OCI-LY7 (cell line): ENCODE measurements at regions not wholly inside any gene's neighbourhood (a gene's known extent, or its start where the extent isn't known, plus 50 kb on each side); places are given as distances from the start of the nearest gene placed in this dataset.

ENCODE experiments used
- BruUV-seq: library from RNA; stranded (reverse); fragments of 400-500 nt; replicated peaks from 2 replicates; lab custom pipeline; 2021; lab: Mats Ljungman, UMichigan
- CTCF ChIA-PET: fragments of 300-600 bp; sonication (Branson Sonifier 250); formaldehyde crosslinking; loops from one replicate; lab custom pipeline; 2022; ENCODE audit warnings: antibody characterized with exemption; ENCODE audit not compliant: unreplicated experiment; lab: Charles Lee
- POLR2A ChIA-PET: fragments of 300-600 bp; sonication (Branson Sonifier 250); formaldehyde crosslinking; loops from one replicate; lab custom pipeline; 2022; ENCODE audit warnings: antibody characterized with exemption; lab: Charles Lee
- DNase-seq: peaks from one replicate; pipeline ENCODE4 v3.0.0-alpha.2; 2015; ENCODE audit warnings: low spot score
- H2AFZ ChIP-seq: fragments of 200-600 bp; sonication (generic), shearing (Covaris generic); 2 replicates; pipeline ENCODE4 v1.6.1; 2014; ENCODE audit warnings: mild to moderate bottlenecking, antibody characterized with exemption, low read length, moderate library complexity
- H3K27ac ChIP-seq: fragments of 200-600 bp; sonication (generic); 2 replicates; pipeline ENCODE4 v1.5.1; 2014; ENCODE audit warnings: mixed run types, low read depth, mild to moderate bottlenecking, moderate library complexity, low read length, inconsistent platforms; ENCODE audit not compliant: poor library complexity, severe bottlenecking
- H3K36me3 ChIP-seq: fragments of 200-600 bp; sonication (generic); 2 replicates; pipeline ENCODE4 v1.6.1; 2014; ENCODE audit warnings: mild to moderate bottlenecking, antibody characterized with exemption, low read length, moderate library complexity, mixed read lengths; ENCODE audit not compliant: insufficient read depth
- H3K4me1 ChIP-seq: fragments of 200-600 bp; sonication (generic); 2 replicates; pipeline ENCODE4 v1.5.1; 2014; ENCODE audit warnings: mild to moderate bottlenecking, low read length; ENCODE audit not compliant: insufficient read depth, poor library complexity, severe bottlenecking
- H3K4me2 ChIP-seq: fragments of 200-600 bp; sonication (generic); 2 replicates; pipeline ENCODE4 v1.6.1; 2014; ENCODE audit warnings: mild to moderate bottlenecking, low read length
- H3K4me3 ChIP-seq: fragments of 200-600 bp; sonication (generic); 2 replicates; pipeline ENCODE4 v1.5.1; 2014; ENCODE audit warnings: mild to moderate bottlenecking, low read depth, low read length; ENCODE audit not compliant: poor library complexity, severe bottlenecking
- H3K79me2 ChIP-seq: fragments of 200-600 bp; sonication (generic); 2 replicates; pipeline ENCODE4 v1.6.1; 2016; ENCODE audit warnings: low read depth, mild to moderate bottlenecking, low read length, moderate library complexity, mixed read lengths; ENCODE audit not compliant: insufficient read depth
- H3K9me2 ChIP-seq: fragments of 200-600 bp; sonication (generic); 2 replicates; pipeline ENCODE4 v1.6.1; 2016; ENCODE audit warnings: mild to moderate bottlenecking, low read length, mixed read lengths; ENCODE audit not compliant: insufficient read depth
- H3K9me3 ChIP-seq: fragments of 200-600 bp; sonication (generic); 2 replicates; pipeline ENCODE4 v1.6.1; 2014; ENCODE audit warnings: mild to moderate bottlenecking, mixed run types, low read length, mixed read lengths
- H4K20me1 ChIP-seq: fragments of 200-600 bp; sonication (generic); 2 replicates; pipeline ENCODE4 v1.6.1; 2014; ENCODE audit warnings: mild to moderate bottlenecking, antibody characterized with exemption, low read length, moderate library complexity, mixed read lengths; ENCODE audit not compliant: insufficient read depth
- CTCF ChIP-seq: fragments of 200-600 bp; sonication (generic); conservative IDR thresholded peaks from 2 replicates; pipeline ENCODE4 v1.5.1; 2014; ENCODE audit warnings: mild to moderate bottlenecking, antibody characterized with exemption, low read length, moderate library complexity, mixed read lengths
- EZH2phosphoT487 ChIP-seq: fragments of 200-600 bp; sonication (generic); IDR thresholded peaks from 2 replicates; pipeline ENCODE4 v1.6.1; 2018; ENCODE audit warnings: low read depth, borderline replicate concordance, mild to moderate bottlenecking, mixed run types, antibody characterized with exemption, low read length, moderate library complexity, mixed read lengths
- intact Hi-C: fragments of 100-400 bp; cut with micrococcal nuclease; formaldehyde crosslinking; loops from one replicate; pipeline ENCODE4 v1.10.0; 2022; ENCODE audit not compliant: unreplicated experiment

GRCh38 chr21:28675331-28676041, 317.2 kb downstream of the LTN1 start:
- ChIA-PET CTCF (no interaction called here), POLR2A (no interaction called here)
- no peak overlapping the region for H3K27ac ChIP-seq
- H3K4me2 ChIP-seq = no peak overlapping the region
- no peak overlapping the region for H2AFZ ChIP-seq
- H3K9me3 ChIP-seq = no peaks in the 10 kb centered on the region
- no peaks in the 10 kb centered on the region for H3K36me3 ChIP-seq
- no TSS peak for BruUV-seq
- DNase-seq = no peak
- H4K20me1 ChIP-seq = no peaks in the 10 kb centered on the region
- no peaks in the 10 kb centered on the region for H3K4me1 ChIP-seq
- no peaks in the 10 kb centered on the region for H3K79me2 ChIP-seq
- H3K4me3 ChIP-seq = no peak overlapping the region
- intact Hi-C loops = no loop called here
- no peaks in the 10 kb centered on the region for H3K9me2 ChIP-seq
- no peak for TF ChIP-seq EZH2phosphoT487
- no peak for TF ChIP-seq CTCF

GRCh38 chr21:28674763-28675162, 317.9 kb downstream of the LTN1 start:
- H3K9me2 ChIP-seq = no peaks in the 10 kb centered on the region
- no peaks in the 10 kb centered on the region for H3K9me3 ChIP-seq
- ChIA-PET POLR2A (no interaction called here), CTCF (no interaction called here)
- no peaks in the 10 kb centered on the region for H4K20me1 ChIP-seq
- DNase-seq = no peak
- H3K4me1 ChIP-seq = no peaks in the 10 kb centered on the region
- no peaks in the 10 kb centered on the region for H3K36me3 ChIP-seq
- TF ChIP-seq EZH2phosphoT487 = no peak
- no peak for TF ChIP-seq CTCF
- intact Hi-C loops = no loop called here
- H2AFZ ChIP-seq = no peak overlapping the region
- H3K79me2 ChIP-seq = no peaks in the 10 kb centered on the region
- no peak overlapping the region for H3K4me3 ChIP-seq
- BruUV-seq = no TSS peak
- H3K27ac ChIP-seq = no peak overlapping the region
- H3K4me2 ChIP-seq = no peak overlapping the region

- Histone ChIP-seq H3K79me2 (no peaks in the 10 kb centered on the region), H2AFZ (no peak overlapping the region), H4K20me1 (no peaks in the 10 kb centered on the region), H3K4me2 (no peak overlapping the region), H3K9me3 (no peaks in the 10 kb centered on the region), H3K4me1 (no peaks in the 10 kb centered on the region), H3K9me2 (no peaks in the 10 kb centered on the region), H3K36me3 (no peaks in the 10 kb centered on the region), H3K4me3 (no peak overlapping the region), H3K27ac (no peak overlapping the region)
- CTCF ChIA-PET = no interaction called here
- intact Hi-C loops = no loop called here
- POLR2A ChIA-PET = no interaction called here
- no peak for DNase-seq
- BruUV-seq = no TSS peak
- TF ChIP-seq EZH2phosphoT487 = no peak
- no peak for TF ChIP-seq CTCF
These were observed 321.0 kb downstream of the LTN1 start for GRCh38 chr21:28671549-28672195.
